ENCODE measurements at regions not wholly inside any gene's neighbourhood (a gene's known extent, or its start where the extent isn't known, plus 50 kb on each side); places are given as distances from the start of the nearest gene placed in this dataset.

DNA sequence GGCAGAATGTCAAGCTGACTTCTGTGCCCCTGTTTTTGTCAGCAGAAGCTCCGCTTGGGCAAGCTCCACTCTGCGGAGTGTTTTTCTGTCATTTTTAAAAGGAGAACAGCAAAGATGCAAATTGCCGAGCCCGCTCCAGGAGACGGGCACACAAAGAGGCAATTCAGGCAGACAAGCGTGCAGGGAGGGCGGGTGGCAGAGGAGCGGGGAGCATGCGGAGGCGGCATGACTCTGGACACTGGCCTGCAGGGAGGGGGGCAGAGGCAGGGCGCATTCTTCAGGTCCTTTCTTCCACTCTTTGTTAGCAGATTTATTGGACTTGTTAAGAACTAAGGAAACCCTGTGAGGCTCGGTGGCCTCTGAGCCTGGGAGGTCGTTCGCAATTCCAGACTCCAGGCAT is 187.3 kb upstream of the RMST start:
- TF ChIP-seq, protein P1, sequence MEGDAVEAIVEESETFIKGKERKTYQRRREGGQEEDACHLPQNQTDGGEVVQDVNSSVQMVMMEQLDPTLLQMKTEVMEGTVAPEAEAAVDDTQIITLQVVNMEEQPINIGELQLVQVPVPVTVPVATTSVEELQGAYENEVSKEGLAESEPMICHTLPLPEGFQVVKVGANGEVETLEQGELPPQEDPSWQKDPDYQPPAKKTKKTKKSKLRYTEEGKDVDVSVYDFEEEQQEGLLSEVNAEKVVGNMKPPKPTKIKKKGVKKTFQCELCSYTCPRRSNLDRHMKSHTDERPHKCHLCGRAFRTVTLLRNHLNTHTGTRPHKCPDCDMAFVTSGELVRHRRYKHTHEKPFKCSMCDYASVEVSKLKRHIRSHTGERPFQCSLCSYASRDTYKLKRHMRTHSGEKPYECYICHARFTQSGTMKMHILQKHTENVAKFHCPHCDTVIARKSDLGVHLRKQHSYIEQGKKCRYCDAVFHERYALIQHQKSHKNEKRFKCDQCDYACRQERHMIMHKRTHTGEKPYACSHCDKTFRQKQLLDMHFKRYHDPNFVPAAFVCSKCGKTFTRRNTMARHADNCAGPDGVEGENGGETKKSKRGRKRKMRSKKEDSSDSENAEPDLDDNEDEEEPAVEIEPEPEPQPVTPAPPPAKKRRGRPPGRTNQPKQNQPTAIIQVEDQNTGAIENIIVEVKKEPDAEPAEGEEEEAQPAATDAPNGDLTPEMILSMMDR (IDR thresholded peaks at IDR 0.05; ENCODE audit: control extremely low read depth, extremely low read depth): no peak
- no peak overlapping the region for H3K27ac ChIP-seq (ENCODE audit: low read depth in 1 of 2, low read length in 1 of 2)
- H3K9ac ChIP-seq (ENCODE audit: insufficient read depth in 1 of 2, low read length in 2 of 2): no peak overlapping the region
- 26 to 41% methylated on average over 14 of the region's 14 CpGs for WGBS, 2 donors
- no peaks in the 10 kb centered on the region for H3K36me3 ChIP-seq (ENCODE audit: control insufficient read depth in 4 of 4, insufficient read depth in 4 of 4, low read length in 4 of 4)
- H3K9me3 ChIP-seq (ENCODE audit: control insufficient read depth in 4 of 4, insufficient read depth in 3 of 4, low read length in 3 of 4): no peaks in the 10 kb centered on the region
- peaks cover 0 to 6% (median 0%) of the 10 kb centered on the region in 5 donors for H3K4me1 ChIP-seq (ENCODE audit: control insufficient read depth in 5 of 5, insufficient read depth in 5 of 5, low read length in 5 of 5)
- no peaks in the 10 kb centered on the region for H3K27me3 ChIP-seq (ENCODE audit: control insufficient read depth in 3 of 3, insufficient read depth in 3 of 3, low read length in 2 of 3)
- peak; percentile 8 to 29 (median 16) for DNase-seq
- ATAC-seq (ENCODE audit: insufficient read depth, low FRiP score): no peak
- H3K4me3 ChIP-seq: no peak overlapping the region

DNA sequence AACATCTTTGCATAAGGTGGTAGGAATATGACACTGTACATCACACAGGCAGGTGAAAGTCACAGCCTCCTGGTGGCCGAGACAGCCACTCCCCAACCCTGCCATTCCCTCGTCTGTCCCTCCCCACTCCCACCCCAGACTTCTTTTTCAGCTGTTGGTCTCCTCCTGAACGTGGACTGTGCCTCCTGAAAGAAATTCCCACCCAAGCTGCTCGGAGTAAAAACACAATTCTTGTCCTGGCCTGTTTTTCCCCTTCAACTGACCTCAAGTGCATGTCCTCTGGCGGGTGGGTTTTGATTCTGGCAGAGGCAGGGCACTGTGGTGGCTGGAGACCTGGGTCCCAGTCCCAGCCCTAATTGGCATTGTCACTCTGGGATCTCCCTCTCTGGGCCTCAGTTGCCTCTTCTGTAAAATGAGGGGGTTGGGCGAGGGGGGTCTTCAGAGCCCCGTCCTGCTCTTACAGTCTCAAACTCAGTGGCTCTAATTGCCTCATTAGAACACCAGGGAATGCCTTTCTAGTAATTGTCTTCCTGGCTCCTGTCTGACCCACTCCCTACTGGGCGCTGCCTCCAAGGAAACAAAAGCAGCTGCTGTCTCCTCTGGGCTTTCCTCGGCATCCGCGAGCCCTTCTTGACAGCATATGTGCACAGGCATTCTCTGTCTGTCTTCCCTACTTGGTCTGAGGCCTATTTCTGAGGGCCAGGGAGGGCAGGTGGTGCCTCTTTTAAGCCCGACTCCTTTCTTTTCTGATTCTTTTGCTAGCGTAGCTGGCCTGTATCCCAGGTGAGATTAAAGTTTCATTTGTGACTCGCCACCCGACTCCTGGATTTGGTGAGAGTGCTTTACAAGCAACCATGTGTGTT is 186.6 kb upstream of the RMST start:
- Histone ChIP-seq H3K4me1 (ENCODE audit: control insufficient read depth in 5 of 5, insufficient read depth in 5 of 5, low read length in 5 of 5) (peaks cover 0 to 6% (median 0%) of the 10 kb centered on the region in 5 donors), H3K9ac (ENCODE audit: insufficient read depth in 1 of 2, low read length in 2 of 2) (no peak overlapping the region), H3K9me3 (ENCODE audit: control insufficient read depth in 4 of 4, insufficient read depth in 3 of 4, low read length in 3 of 4) (no peaks in the 10 kb centered on the region), H3K4me3 (no peak overlapping the region), H3K36me3 (ENCODE audit: control insufficient read depth in 4 of 4, insufficient read depth in 4 of 4, low read length in 4 of 4) (no peaks in the 10 kb centered on the region), H3K27ac (ENCODE audit: low read depth in 1 of 2, low read length in 1 of 2) (no peak overlapping the region), H3K27me3 (ENCODE audit: control insufficient read depth in 3 of 3, insufficient read depth in 3 of 3, low read length in 2 of 3) (no peaks in the 10 kb centered on the region)
- TF ChIP-seq, protein P1 (IDR thresholded peaks at IDR 0.05; ENCODE audit: control extremely low read depth, extremely low read depth): no peak
- no peak for DNase-seq
- no peak for ATAC-seq (ENCODE audit: insufficient read depth, low FRiP score)
- WGBS, 2 donors: 75 to 80% methylated on average over 15 of the region's 15 CpGs

DNA sequence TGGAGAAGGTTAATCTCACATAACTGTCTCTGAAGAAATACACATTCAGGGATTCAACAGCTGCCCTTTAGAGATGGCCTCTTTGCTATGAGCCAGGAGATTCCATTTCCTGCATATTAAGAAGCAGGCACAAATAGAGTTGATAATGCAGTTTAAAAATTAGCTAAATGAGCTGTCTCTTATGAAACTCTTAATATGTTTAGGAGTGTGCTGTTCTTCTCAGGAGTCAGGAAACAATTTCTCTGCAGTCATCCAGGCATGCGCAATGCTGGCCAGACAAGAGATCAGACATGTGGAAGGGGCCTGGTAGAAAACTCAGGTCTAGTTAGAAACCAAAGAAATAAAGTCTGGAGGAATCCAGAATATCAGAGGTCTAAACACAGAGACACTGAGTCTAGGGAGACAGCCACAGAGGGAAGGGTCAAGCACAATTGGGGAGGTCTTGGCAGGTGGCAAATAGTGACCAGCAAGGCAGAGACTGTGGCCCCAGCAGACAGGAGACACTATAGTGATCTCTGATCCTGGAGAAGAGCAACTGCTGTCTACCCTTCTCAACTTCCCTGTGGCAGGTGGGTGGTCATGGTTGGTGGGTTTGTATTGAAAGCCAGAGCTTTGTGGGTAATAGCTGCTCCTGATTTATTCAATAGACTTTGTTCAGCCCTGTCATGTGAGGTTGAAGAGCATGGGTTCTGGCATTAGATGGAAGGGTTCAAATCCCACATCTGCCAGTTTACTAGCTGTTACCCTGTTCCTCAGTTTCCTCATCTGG is 185.8 kb upstream of the RMST start:
- no peak overlapping the region for H3K27ac ChIP-seq (ENCODE audit: low read depth in 1 of 2, low read length in 1 of 2)
- H3K4me3 ChIP-seq: no peak overlapping the region

More for the DNA sequence above, 185.8 kb upstream of the RMST start:
- Histone ChIP-seq H3K4me1 (ENCODE audit: control insufficient read depth in 5 of 5, insufficient read depth in 5 of 5, low read length in 5 of 5) (peaks cover 0 to 6% (median 0%) of the 10 kb centered on the region in 5 donors), H3K36me3 (ENCODE audit: control insufficient read depth in 4 of 4, insufficient read depth in 4 of 4, low read length in 4 of 4) (no peaks in the 10 kb centered on the region), H3K9ac (ENCODE audit: insufficient read depth in 1 of 2, low read length in 2 of 2) (no peak overlapping the region), H3K27me3 (ENCODE audit: control insufficient read depth in 3 of 3, insufficient read depth in 3 of 3, low read length in 2 of 3) (no peaks in the 10 kb centered on the region), H3K9me3 (ENCODE audit: control insufficient read depth in 4 of 4, insufficient read depth in 3 of 4, low read length in 3 of 4) (no peaks in the 10 kb centered on the region)
- ATAC-seq (ENCODE audit: insufficient read depth, low FRiP score) (no peak), DNase-seq (no peak)
- 98 to 100% methylated on average over 1 of the region's 1 CpG for WGBS, 2 donors
- TF ChIP-seq, protein P1 (IDR thresholded peaks at IDR 0.05; ENCODE audit: control extremely low read depth, extremely low read depth): no peak

All from lung (tissue), 11 donors.